Mesendoderm (in vitro differentiated cells): ENCODE measurements at regions not wholly inside any gene's neighbourhood (a gene's known extent, or its start where the extent isn't known, plus 50 kb on each side); places are given as distances from the start of the nearest gene placed in this dataset.

Experiments used
- DNase-seq: peaks from one replicate; pipeline ENCODE4 v3.0.0; 2013
- H2AK5ac ChIP-seq: 2 replicates; pipeline ENCODE4 v1.6.1; 2013; ENCODE audit warnings: low read length, inconsistent platforms
- H2BK120ac ChIP-seq: 2 replicates; pipeline ENCODE4 v1.6.1; 2013; ENCODE audit warnings: low read depth, mild to moderate bottlenecking, low read length, moderate library complexity, mixed read lengths
- H2BK15ac ChIP-seq: replicated peaks from 2 replicates; pipeline ENCODE4 v1.6.1; 2013; ENCODE audit warnings: low read depth, mild to moderate bottlenecking, moderate library complexity
- H2BK5ac ChIP-seq: 2 replicates; pipeline ENCODE4 v1.6.1; 2013; ENCODE audit warnings: low read length, inconsistent platforms
- H3K18ac ChIP-seq: 2 replicates; pipeline ENCODE4 v1.6.1; 2013; ENCODE audit warnings: mild to moderate bottlenecking, low read length, mixed read lengths
- H3K23ac ChIP-seq: one replicate; pipeline ENCODE4 v1.6.1; 2013; ENCODE audit warnings: low read length
- H3K27ac ChIP-seq: 2 replicates; pipeline ENCODE4 v1.5.1; 2013; ENCODE audit warnings: low read depth, mild to moderate bottlenecking, inconsistent platforms, low read length, moderate library complexity
- H3K27me3 ChIP-seq: 2 replicates; pipeline ENCODE4 v1.6.1; 2013; ENCODE audit warnings: low read length, control low read depth, mild to moderate bottlenecking, inconsistent platforms; ENCODE audit not compliant: insufficient read depth, poor library complexity
- H3K36me3 ChIP-seq: 2 replicates; pipeline ENCODE4 v1.6.1; 2013; ENCODE audit warnings: low read length, inconsistent platforms; ENCODE audit not compliant: control insufficient read depth, insufficient read depth
- H3K4ac ChIP-seq: one replicate; pipeline ENCODE4 v1.6.1; 2013; ENCODE audit warnings: low read depth, mild to moderate bottlenecking, low read length, moderate library complexity
- H3K4me1 ChIP-seq: 2 replicates; pipeline ENCODE4 v1.6.1; 2013; ENCODE audit warnings: low read depth, low read length, inconsistent platforms; ENCODE audit not compliant: control insufficient read depth
- H3K4me2 ChIP-seq: 2 replicates; pipeline ENCODE4 v1.6.1; 2013; ENCODE audit warnings: low read length
- H3K4me3 ChIP-seq: 2 replicates; pipeline ENCODE4 v1.5.1; 2013; ENCODE audit warnings: mild to moderate bottlenecking, low read length
- H3K56ac ChIP-seq: one replicate; pipeline ENCODE4 v1.6.1; 2013; ENCODE audit warnings: low read length
- H3K79me1 ChIP-seq: 2 replicates; pipeline ENCODE4 v1.6.1; 2013; ENCODE audit warnings: low read length, inconsistent platforms
- H3K79me2 ChIP-seq: 2 replicates; pipeline ENCODE4 v1.6.1; 2013; ENCODE audit warnings: mild to moderate bottlenecking, low read length; ENCODE audit not compliant: control insufficient read depth, insufficient read depth
- H3K9ac ChIP-seq: 2 replicates; pipeline ENCODE4 v1.6.1; 2013; ENCODE audit warnings: low read length, inconsistent platforms
- H4K5ac ChIP-seq: one replicate; pipeline ENCODE4 v1.6.1; 2013; ENCODE audit warnings: low read length
- H4K8ac ChIP-seq: one replicate; pipeline ENCODE4 v1.6.1; 2013; ENCODE audit warnings: low read depth, mild to moderate bottlenecking, control low read depth, low read length, moderate library complexity
- WGBS: extraction: QIAGEN DNeasy Blood & Tissue Kit; methylation state at CpG from one replicate; pipeline ENCODE4 v1.1.7; 2013; ENCODE audit warnings: low lambda C conversion rate, missing lambda C conversion rate; ENCODE audit not compliant: insufficient coverage; ENCODE audit errors: extremely low coverage; 5-methylcytosine and 5-hydroxymethylcytosine counted together

- no peak overlapping the region for H2BK15ac ChIP-seq
- H3K27ac ChIP-seq, result no peak overlapping the region
- H4K8ac ChIP-seq, result no peak overlapping the region
- no peak for DNase-seq
- no peak overlapping the region for H3K9ac ChIP-seq
- no peaks in the 10 kb centered on the region for H3K27me3 ChIP-seq
- no peaks in the 10 kb centered on the region for H3K79me1 ChIP-seq
- no peaks in the 10 kb centered on the region for H3K79me2 ChIP-seq
- no peak overlapping the region for H4K5ac ChIP-seq
- H3K56ac ChIP-seq, result no peak overlapping the region
- WGBS, result no CpG with 5 or more reads among the region's 6 CpGs
- no peak overlapping the region for H3K4me3 ChIP-seq
- no peaks in the 10 kb centered on the region for H3K4me1 ChIP-seq
- no peak overlapping the region for H3K4me2 ChIP-seq
- no peaks in the 10 kb centered on the region for H3K36me3 ChIP-seq
- H3K4ac ChIP-seq, result no peak overlapping the region
- no peak overlapping the region for H2BK120ac ChIP-seq
- H2BK5ac ChIP-seq, result no peak overlapping the region
- no peak overlapping the region for H3K23ac ChIP-seq
- H2AK5ac ChIP-seq, result no peak overlapping the region
- H3K18ac ChIP-seq, result no peak overlapping the region
Observed at GRCh38 chr5:17147617-17148016, 69.8 kb upstream of the BASP1 start.

DNA sequence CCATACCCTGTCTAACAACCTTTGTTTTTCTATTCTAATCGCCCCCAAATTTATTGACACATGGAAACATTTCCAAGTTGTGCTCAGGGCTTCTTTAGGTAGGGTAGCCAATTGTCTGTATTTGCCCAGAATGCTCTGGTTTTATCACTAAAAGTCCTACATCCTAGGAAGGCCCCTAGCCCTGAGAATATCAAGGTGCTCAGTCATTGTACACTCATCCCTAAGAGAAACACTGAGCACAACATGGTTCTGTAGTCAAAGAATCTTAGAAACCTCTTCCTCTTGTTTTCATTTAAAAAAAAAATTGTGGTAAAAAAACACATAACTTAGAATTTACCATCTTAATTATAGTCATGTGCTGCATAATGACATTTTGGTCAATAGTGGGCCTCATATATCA is 69.0 kb upstream of the BASP1 start:
- DNase-seq, result no peak
- no CpG with 5 or more reads among the region's 1 CpG for WGBS
- Histone ChIP-seq H4K8ac (no peak overlapping the region), H3K4me1 (no peaks in the 10 kb centered on the region), H3K79me1 (no peaks in the 10 kb centered on the region), H2BK120ac (no peak overlapping the region), H2BK5ac (no peak overlapping the region), H3K27ac (no peak overlapping the region), H3K79me2 (no peaks in the 10 kb centered on the region), H3K18ac (no peak overlapping the region), H3K9ac (no peak overlapping the region), H3K4me3 (no peak overlapping the region), H3K4ac (no peak overlapping the region), H3K36me3 (no peaks in the 10 kb centered on the region), H3K23ac (no peak overlapping the region), H2AK5ac (no peak overlapping the region), H3K56ac (no peak overlapping the region), H2BK15ac (no peak overlapping the region), H4K5ac (no peak overlapping the region), H3K4me2 (no peak overlapping the region), H3K27me3 (no peaks in the 10 kb centered on the region)

- DNase-seq, result no peak
- Histone ChIP-seq H3K18ac (no peak overlapping the region), H3K79me2 (no peaks in the 10 kb centered on the region), H2BK5ac (no peak overlapping the region), H3K27me3 (no peaks in the 10 kb centered on the region), H2BK120ac (no peak overlapping the region), H3K36me3 (no peaks in the 10 kb centered on the region), H2BK15ac (no peak overlapping the region), H3K79me1 (no peaks in the 10 kb centered on the region), H2AK5ac (no peak overlapping the region), H3K4me2 (no peak overlapping the region), H3K23ac (no peak overlapping the region), H3K56ac (no peak overlapping the region), H3K4me3 (no peak overlapping the region), H3K4ac (no peak overlapping the region), H4K8ac (no peak overlapping the region), H3K9ac (no peak overlapping the region), H3K4me1 (peaks cover 3% of the 10 kb centered on the region), H4K5ac (no peak overlapping the region), H3K27ac (no peak overlapping the region)
Observed at GRCh38 chr5:17149786-17150185, 67.6 kb upstream of the BASP1 start.

- H3K18ac ChIP-seq, result no peak overlapping the region
- no peak overlapping the region for H3K56ac ChIP-seq
- H3K36me3 ChIP-seq, result no peaks in the 10 kb centered on the region
- no peak overlapping the region for H3K23ac ChIP-seq
- no peak overlapping the region for H4K8ac ChIP-seq
- H2BK120ac ChIP-seq, result no peak overlapping the region
- no peak overlapping the region for H3K4me2 ChIP-seq
- H4K5ac ChIP-seq, result no peak overlapping the region
- H3K27ac ChIP-seq, result no peak overlapping the region
- H3K9ac ChIP-seq, result no peak overlapping the region
- peaks cover under 1% of the 10 kb centered on the region for H3K27me3 ChIP-seq
- no peaks in the 10 kb centered on the region for H3K79me1 ChIP-seq
- no peak overlapping the region for H2AK5ac ChIP-seq
- no peak overlapping the region for H3K4ac ChIP-seq
- no peak for DNase-seq
- no peak overlapping the region for H2BK15ac ChIP-seq
- no peak overlapping the region for H2BK5ac ChIP-seq
- H3K4me1 ChIP-seq, result peaks cover 5% of the 10 kb centered on the region
- no CpG with 5 or more reads among the region's 3 CpGs for WGBS
- H3K4me3 ChIP-seq, result no peak overlapping the region
- H3K79me2 ChIP-seq, result no peaks in the 10 kb centered on the region
Observed at GRCh38 chr5:17150531-17150930, 66.9 kb upstream of the BASP1 start.

DNA sequence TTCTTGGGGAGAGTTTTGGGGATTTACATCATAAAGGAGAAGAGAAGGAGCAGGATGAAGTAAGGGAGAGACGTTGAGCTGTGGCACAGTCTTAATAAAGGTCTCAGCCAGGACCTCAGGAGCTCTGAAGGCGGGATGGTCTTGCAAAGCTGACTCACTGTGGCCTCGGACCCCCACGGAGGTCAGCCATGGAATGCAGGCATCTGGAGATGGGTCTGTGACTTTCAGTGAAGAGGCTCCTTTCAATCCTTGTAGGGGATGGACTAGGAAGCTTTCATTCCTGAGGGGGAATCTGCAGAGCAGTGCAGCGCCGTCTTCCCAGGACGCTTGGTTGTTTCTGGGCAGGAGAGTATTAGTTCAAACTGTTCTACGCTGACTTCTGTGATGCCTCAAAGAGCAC is 65.7 kb upstream of the BASP1 start:
- Histone ChIP-seq H3K79me2 (no peaks in the 10 kb centered on the region), H3K56ac (no peak overlapping the region), H2BK15ac (no peak overlapping the region), H3K27me3 (peaks cover 4% of the 10 kb centered on the region), H3K9ac (no peak overlapping the region), H3K18ac (no peak overlapping the region), H4K8ac (no peak overlapping the region), H3K79me1 (no peaks in the 10 kb centered on the region), H3K4me3 (no peak overlapping the region), H2BK120ac (no peak overlapping the region), H2BK5ac (no peak overlapping the region), H3K4me2 (no peak overlapping the region), H3K4me1 (peaks cover 5% of the 10 kb centered on the region), H3K4ac (no peak overlapping the region), H3K36me3 (no peaks in the 10 kb centered on the region), H2AK5ac (no peak overlapping the region), H3K23ac (no peak overlapping the region), H3K27ac (no peak overlapping the region), H4K5ac (no peak overlapping the region)
- peak; percentile 90 for DNase-seq
- no CpG with 5 or more reads among the region's 8 CpGs for WGBS

DNA sequence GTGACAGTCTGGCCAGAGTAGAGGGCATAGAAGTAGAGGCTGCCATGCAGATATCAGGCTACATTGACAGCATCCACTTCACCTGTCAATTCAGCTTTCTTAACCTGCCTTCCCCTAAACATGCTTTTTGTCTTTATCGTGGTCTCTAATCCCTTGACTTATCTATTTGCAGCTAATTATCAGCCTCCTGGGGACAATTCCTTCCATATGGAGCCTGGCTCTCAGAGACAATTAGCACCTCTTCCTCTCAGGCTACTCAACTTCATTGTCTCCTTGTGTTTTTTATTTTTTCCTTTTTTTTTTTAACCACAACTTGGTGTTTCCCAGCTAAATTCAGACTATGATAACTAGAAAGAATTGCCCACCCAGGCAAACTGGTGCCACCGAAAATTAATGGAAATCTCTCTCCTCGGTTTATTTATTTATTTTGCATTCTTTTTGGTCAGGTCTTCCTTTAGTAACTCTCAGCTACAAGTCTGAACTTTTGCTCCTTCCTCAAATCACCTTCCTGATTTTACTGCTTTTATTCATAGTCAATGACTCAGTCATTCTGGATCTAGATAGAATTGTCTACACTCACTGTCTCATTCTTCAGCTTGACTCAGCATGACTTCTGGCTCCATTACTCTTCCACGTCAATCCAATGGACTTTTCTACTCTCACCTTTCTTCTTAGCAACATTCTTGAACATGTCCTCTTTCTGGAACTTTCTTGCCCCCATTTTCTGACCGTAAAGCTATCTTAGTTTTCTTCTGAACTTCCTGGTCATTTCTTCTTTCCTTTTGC is 63.0 kb upstream of the BASP1 start:
- H4K8ac ChIP-seq, result no peak overlapping the region
- H2BK120ac ChIP-seq, result no peak overlapping the region
- H3K23ac ChIP-seq, result no peak overlapping the region
- no peak overlapping the region for H3K4ac ChIP-seq
- H2AK5ac ChIP-seq, result no peak overlapping the region
- H3K4me1 ChIP-seq, result peaks cover 5% of the 10 kb centered on the region
- H3K79me2 ChIP-seq, result no peaks in the 10 kb centered on the region
- no peak overlapping the region for H3K56ac ChIP-seq
- H3K18ac ChIP-seq, result no peak overlapping the region
- H3K36me3 ChIP-seq, result no peaks in the 10 kb centered on the region
- no peak overlapping the region for H3K9ac ChIP-seq
- H3K4me2 ChIP-seq, result no peak overlapping the region
- WGBS, result no CpG with 5 or more reads among the region's 5 CpGs
- no peak overlapping the region for H2BK5ac ChIP-seq
- peak; percentile 94 for DNase-seq
- peaks cover 4% of the 10 kb centered on the region for H3K27me3 ChIP-seq
- H2BK15ac ChIP-seq, result no peak overlapping the region
- H3K27ac ChIP-seq, result no peak overlapping the region
- no peak overlapping the region for H4K5ac ChIP-seq
- no peaks in the 10 kb centered on the region for H3K79me1 ChIP-seq
- no peak overlapping the region for H3K4me3 ChIP-seq
